Adipocyte (in vitro differentiated cells): ENCODE measurements at regions not wholly inside any gene's neighbourhood (a gene's known extent, or its start where the extent isn't known, plus 50 kb on each side); places are given as distances from the start of the nearest gene placed in this dataset.
"Not testable (repeated sequence)": the region's sequence is repeated elsewhere in the genome, so short reads cannot be mapped to it uniquely, and the experiment has no call there.

Experiments
- DNase-seq: peaks from one replicate; pipeline ENCODE4 v3.0.0-alpha.2; 2015; ENCODE audit warnings: low read depth
- H3K27me3 ChIP-seq: replicated peaks from 2 replicates; pipeline ENCODE4 v1.7.0; 2013; ENCODE audit warnings: mild to moderate bottlenecking, low read length, moderate library complexity; ENCODE audit not compliant: control insufficient read depth, insufficient read depth
- H3K36me3 ChIP-seq: 2 replicates; pipeline ENCODE4 v1.7.0; 2013; ENCODE audit warnings: low read length, mild to moderate bottlenecking, moderate library complexity; ENCODE audit not compliant: control insufficient read depth, insufficient read depth, severe bottlenecking
- H3K4me1 ChIP-seq: 2 replicates; pipeline ENCODE4 v1.7.0; 2013; ENCODE audit warnings: mild to moderate bottlenecking, low read length, moderate library complexity; ENCODE audit not compliant: control insufficient read depth, insufficient read depth
- H3K4me3 ChIP-seq: 2 replicates; pipeline ENCODE4 v1.7.0; 2013; ENCODE audit warnings: mild to moderate bottlenecking, low read length, moderate library complexity
- H3K9ac ChIP-seq: 2 replicates; pipeline ENCODE4 v1.7.0; 2013; ENCODE audit warnings: mild to moderate bottlenecking, low read length, moderate library complexity
- H3K9me3 ChIP-seq: 2 replicates; pipeline ENCODE4 v1.7.0; 2013; ENCODE audit warnings: mild to moderate bottlenecking, low read length, moderate library complexity; ENCODE audit not compliant: control insufficient read depth

DNA sequence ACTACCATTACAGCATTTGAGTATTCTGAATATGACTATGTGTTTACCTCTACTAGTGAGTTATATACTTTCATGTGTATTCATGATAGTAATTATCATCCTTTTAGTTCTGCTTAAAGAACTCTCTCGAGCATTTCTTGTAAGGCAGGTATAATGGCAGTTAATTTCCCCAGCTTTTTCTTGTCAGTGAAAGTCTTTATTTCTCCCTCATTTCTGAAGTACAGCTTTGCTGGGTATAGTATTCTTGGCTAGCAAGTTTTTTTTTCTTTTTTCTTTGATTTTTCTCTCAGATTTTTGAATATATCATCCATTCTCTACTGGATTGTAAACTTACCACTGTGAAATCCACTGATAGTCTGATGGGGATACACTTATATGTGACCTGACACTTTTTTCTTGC, 165.9 kb upstream of the ARHGAP5 start:
- Histone ChIP-seq H3K36me3 (no peaks in the 10 kb centered on the region), H3K4me1 (peaks cover 8% of the 10 kb centered on the region), H3K27me3 (no peaks in the 10 kb centered on the region), H3K4me3 (no peak overlapping the region), H3K9ac (no peak overlapping the region), H3K9me3 (peaks cover 24% of the 10 kb centered on the region)
- no peak for DNase-seq

DNA sequence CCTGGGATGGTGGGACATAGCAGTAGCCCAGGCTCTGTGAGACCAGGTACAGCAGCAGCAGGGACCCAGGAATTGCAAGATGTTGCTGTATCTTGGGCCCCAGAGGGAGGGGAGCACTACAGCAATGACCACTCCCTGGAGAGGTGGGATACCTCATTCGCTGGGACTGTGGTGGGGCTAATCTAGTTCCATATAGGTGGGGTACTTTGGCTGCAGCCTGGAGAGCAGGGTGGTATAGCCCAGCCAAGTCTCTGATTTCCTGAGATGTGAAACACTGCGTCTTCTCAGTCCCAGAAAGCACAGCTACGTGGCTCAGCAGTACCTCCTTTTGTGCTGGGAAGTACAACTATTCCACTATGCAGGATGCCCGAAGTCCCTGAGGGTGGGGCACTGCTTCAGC, 163.7 kb upstream of the ARHGAP5 start:
- H3K27me3 ChIP-seq: no peaks in the 10 kb centered on the region
- H3K36me3 ChIP-seq: no peaks in the 10 kb centered on the region
- no peak for DNase-seq
- no peak overlapping the region for H3K4me3 ChIP-seq
- no peak overlapping the region for H3K9ac ChIP-seq
- H3K4me1 ChIP-seq: no peaks in the 10 kb centered on the region
- H3K9me3 ChIP-seq: peaks cover 24% of the 10 kb centered on the region

DNA sequence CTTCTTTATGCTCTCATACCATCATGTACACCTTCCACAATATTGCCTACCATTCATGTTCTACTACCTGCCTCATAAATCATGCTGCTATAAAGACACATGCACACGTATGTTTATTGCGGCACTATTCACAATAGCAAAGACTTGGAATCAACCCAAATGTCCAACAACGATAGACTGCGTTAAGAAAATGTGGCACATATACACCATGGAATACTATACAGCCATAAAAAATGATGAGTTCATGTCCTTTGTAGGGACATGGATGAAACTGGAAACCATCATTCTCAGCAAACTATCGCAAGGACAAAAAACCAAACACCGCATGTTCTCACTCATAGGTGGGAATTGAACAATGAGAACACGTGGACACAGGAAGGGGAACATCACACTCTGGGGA, 158.8 kb upstream of the ARHGAP5 start:
- H3K36me3 ChIP-seq, H3K9me3 ChIP-seq, H3K9ac ChIP-seq, DNase-seq, H3K4me3 ChIP-seq, H3K27me3 ChIP-seq, H3K4me1 ChIP-seq: not testable (repeated sequence)

DNA sequence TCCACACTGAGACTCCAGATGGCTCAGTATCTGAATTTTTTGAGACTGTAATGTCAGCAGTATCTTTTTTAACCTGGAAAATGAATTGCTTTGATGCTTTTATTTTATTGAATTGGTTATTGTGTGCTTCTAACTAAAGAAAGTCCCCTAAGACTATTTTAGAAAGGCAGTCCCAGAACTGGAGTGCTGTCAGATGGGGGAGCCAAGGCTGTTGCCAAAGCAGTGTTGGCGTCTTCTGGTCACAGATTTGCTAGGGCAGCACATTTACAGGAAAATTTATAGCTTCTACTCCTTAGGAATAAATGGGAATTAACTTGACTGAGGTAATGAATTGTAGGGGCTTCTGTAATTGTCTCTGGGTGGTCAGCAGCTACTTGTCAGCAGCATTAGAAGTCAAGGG, 157.1 kb upstream of the ARHGAP5 start:
- H3K27me3 ChIP-seq: no peaks in the 10 kb centered on the region
- peaks cover 6% of the 10 kb centered on the region for H3K9me3 ChIP-seq
- no peak overlapping the region for H3K4me3 ChIP-seq
- H3K36me3 ChIP-seq: no peaks in the 10 kb centered on the region
- DNase-seq: no peak
- no peak overlapping the region for H3K9ac ChIP-seq
- H3K4me1 ChIP-seq: peaks cover 4% of the 10 kb centered on the region

DNA sequence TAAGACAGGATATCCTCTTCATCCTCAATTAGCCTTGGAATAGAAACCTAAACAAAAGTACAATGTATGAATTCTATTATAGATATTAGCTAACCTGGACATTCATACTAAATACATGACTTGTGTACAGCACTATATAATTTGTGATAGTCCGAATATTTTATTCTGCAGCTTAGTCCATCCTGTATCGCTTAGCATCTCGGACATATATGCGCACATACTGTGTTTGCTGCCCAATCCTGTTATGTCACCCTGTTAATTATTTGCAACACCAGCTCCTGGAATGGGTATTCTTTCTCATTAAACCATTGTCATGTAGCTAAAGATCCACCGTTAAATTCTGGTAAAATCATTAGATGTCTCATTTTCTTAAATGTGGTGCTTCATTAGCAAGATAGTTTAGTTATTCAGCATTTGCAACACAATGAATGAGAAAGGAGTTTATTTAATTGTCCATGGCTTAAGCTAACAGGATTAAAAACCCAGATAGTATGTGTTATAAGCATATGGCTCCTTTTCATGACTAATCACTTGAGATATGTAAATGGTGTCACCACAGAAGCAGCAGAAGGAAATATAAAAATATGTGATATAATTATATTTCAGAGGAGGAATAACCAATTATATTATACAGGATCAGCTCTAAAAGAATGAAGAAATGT, 156.0 kb upstream of the ARHGAP5 start:
- H3K36me3 ChIP-seq: no peaks in the 10 kb centered on the region
- no peak overlapping the region for H3K4me3 ChIP-seq
- peaks cover 4% of the 10 kb centered on the region for H3K4me1 ChIP-seq
- no peaks in the 10 kb centered on the region for H3K27me3 ChIP-seq
- no peak for DNase-seq
- peaks cover 6% of the 10 kb centered on the region for H3K9me3 ChIP-seq
- no peak overlapping the region for H3K9ac ChIP-seq

DNA sequence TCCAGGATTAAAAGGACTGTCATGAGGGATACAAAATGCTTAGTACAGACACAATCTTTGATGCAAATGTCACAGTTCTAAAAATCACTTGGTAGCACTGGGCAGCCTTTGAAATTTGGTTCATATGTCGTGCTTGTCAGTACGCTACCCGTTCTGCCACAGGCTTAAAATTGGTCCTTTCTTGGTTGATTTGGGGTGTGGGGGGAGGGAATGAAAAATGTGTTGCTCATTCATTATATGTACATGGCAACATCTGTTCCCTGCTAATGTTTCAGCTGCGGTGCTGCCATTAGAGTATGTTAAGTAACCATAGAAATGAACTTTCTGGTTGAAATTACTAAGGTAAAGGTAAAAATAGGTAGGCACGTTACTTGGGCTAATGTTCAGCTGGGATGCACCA, 155.4 kb upstream of the ARHGAP5 start:
- no peak for DNase-seq
- H3K4me1 ChIP-seq: peaks cover 5% of the 10 kb centered on the region
- no peak overlapping the region for H3K9ac ChIP-seq

DNA sequence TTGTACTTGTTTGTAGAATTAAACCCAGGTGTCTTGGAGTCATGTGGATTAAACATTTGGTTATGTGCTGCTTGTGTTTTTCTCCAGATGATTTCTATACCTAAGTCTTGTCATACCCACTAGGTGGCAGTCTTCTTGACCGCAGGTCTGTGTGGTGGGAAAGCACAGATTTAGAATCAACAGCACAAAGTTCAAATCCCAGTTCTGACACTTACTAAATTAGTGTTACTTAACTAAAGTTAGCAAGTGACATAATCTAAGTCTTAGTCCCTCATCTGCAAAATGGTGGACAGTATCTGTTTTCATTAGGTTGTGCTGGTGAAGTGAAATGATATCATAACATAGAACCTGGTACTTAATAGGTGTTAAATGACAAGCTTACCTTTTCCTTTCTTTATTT, 151.0 kb upstream of the ARHGAP5 start:
- no peaks in the 10 kb centered on the region for H3K9me3 ChIP-seq
- no peaks in the 10 kb centered on the region for H3K27me3 ChIP-seq
- H3K36me3 ChIP-seq: no peaks in the 10 kb centered on the region
- H3K4me3 ChIP-seq: no peak overlapping the region
- H3K9ac ChIP-seq: no peak overlapping the region
- peaks cover 28% of the 10 kb centered on the region for H3K4me1 ChIP-seq
- peak; percentile 60 for DNase-seq

More for the DNA sequence above, 155.4 kb upstream of the ARHGAP5 start:
- H3K9me3 ChIP-seq: peaks cover 6% of the 10 kb centered on the region
- no peaks in the 10 kb centered on the region for H3K27me3 ChIP-seq
- H3K36me3 ChIP-seq: no peaks in the 10 kb centered on the region
- H3K4me3 ChIP-seq: no peak overlapping the region

DNA sequence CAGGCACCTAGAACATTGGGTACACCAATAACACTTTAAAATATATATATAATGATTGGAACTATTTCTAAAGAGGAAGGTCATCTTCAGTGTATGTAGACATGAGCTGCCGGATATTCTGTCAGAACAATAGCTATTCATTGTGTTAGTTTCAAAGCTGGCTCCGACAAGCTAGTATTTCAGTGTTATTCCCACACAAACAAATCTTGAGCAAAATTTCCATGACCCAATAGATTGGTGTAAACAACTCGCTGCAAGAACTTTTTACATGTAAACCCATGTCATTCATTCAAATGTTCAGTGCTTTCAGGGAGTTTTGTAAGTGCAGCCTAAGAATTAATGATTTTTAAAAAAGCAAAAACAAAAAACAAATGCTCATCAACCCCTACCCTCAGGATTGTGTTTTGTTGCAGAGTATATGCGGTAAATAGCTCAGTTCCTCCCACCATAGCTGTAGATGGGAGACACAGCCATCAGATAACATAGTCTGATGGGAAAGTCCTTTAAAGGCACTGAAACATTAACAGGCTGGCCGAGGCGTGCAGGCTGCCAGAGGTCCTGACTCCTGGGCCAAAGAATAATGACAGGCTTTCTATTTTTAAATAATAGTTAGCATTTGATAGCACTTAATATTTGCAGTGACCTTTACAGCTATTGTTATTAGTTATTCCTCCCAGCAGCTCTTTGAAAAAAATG, 150.3 kb upstream of the ARHGAP5 start:
- H3K27me3 ChIP-seq: no peaks in the 10 kb centered on the region
- H3K4me1 ChIP-seq: peaks cover 28% of the 10 kb centered on the region
- no peak overlapping the region for H3K4me3 ChIP-seq
- DNase-seq: no peak
- H3K36me3 ChIP-seq: no peaks in the 10 kb centered on the region
- H3K9me3 ChIP-seq: no peaks in the 10 kb centered on the region
- peak overlapping the region; percentile 9 for H3K9ac ChIP-seq

DNA sequence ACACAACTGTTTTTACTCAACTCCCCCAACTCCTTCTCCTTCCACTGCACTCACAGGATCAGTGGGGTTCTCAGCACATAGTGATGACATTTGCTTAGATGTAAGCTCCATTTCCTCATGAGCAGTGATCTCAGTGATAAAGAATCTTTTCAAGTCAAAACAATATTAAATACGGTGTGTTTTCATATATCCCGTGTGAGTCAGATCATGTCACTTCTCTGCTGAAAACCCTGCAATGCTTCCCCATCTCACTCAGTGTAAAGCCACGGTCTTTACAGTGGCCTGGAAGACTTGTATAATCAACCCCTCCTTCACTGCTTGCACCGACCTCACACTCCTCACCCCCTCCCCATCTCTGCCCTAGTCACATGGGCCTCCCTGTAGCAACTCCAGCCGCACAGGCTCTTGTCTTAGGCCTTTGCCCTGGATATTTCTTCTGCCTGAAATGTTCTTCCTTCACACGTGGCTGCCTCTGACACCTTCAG, 149.7 kb upstream of the ARHGAP5 start:
- Histone ChIP-seq H3K4me1 (peaks cover 28% of the 10 kb centered on the region), H3K4me3 (no peak overlapping the region), H3K36me3 (no peaks in the 10 kb centered on the region), H3K9ac (peak overlapping the region; percentile 9), H3K9me3 (no peaks in the 10 kb centered on the region), H3K27me3 (no peaks in the 10 kb centered on the region)
- peak; percentile 81 for DNase-seq

DNA sequence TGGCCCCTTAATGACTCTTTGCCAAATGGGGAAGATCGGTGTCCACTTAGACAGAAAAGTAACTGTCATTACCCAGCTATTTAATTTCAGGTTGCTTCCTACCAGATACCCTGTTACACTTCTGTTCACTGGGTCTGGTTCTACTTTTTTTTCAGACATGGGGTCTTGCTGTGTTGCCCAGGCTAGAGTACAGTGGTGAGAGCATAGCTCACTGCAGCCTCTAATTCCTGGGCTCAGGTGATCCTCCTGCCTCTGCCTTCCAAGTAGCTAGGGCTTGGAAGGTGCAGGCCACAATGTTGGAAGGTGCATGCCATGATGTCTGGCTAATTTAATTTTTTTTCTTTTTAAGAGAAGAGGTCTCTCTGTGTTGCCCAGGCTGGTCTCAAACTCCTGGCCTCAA, 147.0 kb upstream of the ARHGAP5 start:
- no peaks in the 10 kb centered on the region for H3K27me3 ChIP-seq
- DNase-seq: no peak
- no peak overlapping the region for H3K9ac ChIP-seq
- H3K9me3 ChIP-seq: no peaks in the 10 kb centered on the region
- H3K4me1 ChIP-seq: peaks cover 32% of the 10 kb centered on the region
- no peak overlapping the region for H3K4me3 ChIP-seq
- H3K36me3 ChIP-seq: no peaks in the 10 kb centered on the region

DNA sequence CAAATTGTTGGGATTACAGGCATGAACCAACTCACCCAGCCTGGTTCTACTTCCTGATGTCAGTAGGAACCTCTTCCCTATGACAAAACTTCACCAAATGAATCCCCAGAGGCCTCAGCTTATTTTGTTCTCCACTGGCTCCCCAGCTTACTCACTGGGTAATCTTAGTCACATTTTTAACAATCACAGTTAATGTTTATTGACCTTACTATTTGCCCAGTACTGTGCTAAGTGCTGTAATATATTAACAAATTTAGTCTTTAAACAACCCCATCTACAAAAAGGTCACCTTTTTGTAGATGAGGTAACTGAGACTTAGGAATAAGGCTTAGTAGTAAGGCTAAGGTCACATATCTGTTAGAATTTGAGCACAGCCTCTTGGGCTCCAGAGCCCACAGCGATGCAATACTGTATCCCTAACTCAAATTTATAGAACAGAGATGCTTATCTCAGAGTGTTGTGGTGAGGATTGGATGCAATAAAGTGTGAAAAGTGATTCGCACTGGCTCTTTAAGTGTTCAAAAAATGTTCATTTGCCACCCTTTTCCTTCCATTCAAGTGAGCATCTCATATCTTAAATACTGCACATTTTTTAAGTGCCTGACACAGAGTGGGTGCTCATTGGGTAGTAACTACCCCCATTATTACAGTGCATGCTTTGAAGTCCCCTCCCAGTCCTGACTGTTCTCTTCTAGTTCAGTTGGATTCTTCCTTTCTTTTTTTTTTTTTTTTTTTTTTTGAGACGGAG, 146.4 kb upstream of the ARHGAP5 start:
- Histone ChIP-seq H3K27me3 (no peaks in the 10 kb centered on the region), H3K9me3 (no peaks in the 10 kb centered on the region), H3K4me3 (no peak overlapping the region), H3K9ac (no peak overlapping the region), H3K36me3 (no peaks in the 10 kb centered on the region), H3K4me1 (peaks cover 32% of the 10 kb centered on the region)
- DNase-seq: peak; percentile 15
